ENCODE measurements at regions not wholly inside any gene's neighbourhood (a gene's known extent, or its start where the extent isn't known, plus 50 kb on each side); places are given as distances from the start of the nearest gene placed in this dataset.

DNA sequence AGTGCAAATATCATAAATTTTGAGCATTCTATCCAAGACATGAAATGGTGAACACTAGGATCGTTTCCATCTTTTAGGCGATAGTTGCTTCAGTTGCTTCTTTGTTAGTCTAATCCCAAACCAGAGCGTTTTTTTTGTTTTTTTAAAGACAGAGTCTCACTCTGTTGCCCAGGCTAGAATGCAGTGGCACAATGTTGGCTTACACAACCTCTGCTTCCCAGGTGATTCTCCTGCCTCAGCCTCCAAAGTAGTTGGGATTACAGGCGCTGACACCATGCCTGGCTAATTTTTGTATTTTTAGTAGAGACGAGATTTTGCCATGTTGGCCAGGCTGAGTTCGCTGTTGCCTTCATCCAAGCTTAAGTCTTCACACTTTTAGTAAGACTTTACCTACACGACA is 265.3 kb downstream of the SHQ1 start:
- ChIA-PET POLR2A (interaction anchor here (1.0 kb wide), 1 partner anchor 23 kb away, joined by 3 read pairs; no protein-coding TSS in a partner anchor), CTCF (interaction anchor here (0.6 to 0.7 kb wide), 2 partner anchors 475 to 610 kb away, joined by 3 read pairs; no protein-coding TSS in a partner anchor)
- Mint-ChIP-seq H3K9me3 (ENCODE audit: unreplicated experiment) (no peaks in the 10 kb centered on the region), H3K36me3 (ENCODE audit: insufficient read depth, unreplicated experiment) (no peaks in the 10 kb centered on the region), H3K4me1 (ENCODE audit: insufficient read depth, unreplicated experiment) (no peaks in the 10 kb centered on the region), H3K27me3 (ENCODE audit: insufficient read depth, unreplicated experiment) (no peaks in the 10 kb centered on the region), H3K27ac (ENCODE audit: low read depth, unreplicated experiment) (no peak overlapping the region), H3K4me3 (ENCODE audit: unreplicated experiment) (no peak overlapping the region)
- DNase-seq (ENCODE audit: unreplicated experiment) = no peak
- no TSS peak for BruUV-seq (replicated peaks)
- TF ChIP-seq, protein P1, sequence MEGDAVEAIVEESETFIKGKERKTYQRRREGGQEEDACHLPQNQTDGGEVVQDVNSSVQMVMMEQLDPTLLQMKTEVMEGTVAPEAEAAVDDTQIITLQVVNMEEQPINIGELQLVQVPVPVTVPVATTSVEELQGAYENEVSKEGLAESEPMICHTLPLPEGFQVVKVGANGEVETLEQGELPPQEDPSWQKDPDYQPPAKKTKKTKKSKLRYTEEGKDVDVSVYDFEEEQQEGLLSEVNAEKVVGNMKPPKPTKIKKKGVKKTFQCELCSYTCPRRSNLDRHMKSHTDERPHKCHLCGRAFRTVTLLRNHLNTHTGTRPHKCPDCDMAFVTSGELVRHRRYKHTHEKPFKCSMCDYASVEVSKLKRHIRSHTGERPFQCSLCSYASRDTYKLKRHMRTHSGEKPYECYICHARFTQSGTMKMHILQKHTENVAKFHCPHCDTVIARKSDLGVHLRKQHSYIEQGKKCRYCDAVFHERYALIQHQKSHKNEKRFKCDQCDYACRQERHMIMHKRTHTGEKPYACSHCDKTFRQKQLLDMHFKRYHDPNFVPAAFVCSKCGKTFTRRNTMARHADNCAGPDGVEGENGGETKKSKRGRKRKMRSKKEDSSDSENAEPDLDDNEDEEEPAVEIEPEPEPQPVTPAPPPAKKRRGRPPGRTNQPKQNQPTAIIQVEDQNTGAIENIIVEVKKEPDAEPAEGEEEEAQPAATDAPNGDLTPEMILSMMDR (IDR thresholded peaks at IDR 0.05; ENCODE audit: unreplicated experiment) = no peak
- intact Hi-C loops (cut with micrococcal nuclease) = no loop called here

DNA sequence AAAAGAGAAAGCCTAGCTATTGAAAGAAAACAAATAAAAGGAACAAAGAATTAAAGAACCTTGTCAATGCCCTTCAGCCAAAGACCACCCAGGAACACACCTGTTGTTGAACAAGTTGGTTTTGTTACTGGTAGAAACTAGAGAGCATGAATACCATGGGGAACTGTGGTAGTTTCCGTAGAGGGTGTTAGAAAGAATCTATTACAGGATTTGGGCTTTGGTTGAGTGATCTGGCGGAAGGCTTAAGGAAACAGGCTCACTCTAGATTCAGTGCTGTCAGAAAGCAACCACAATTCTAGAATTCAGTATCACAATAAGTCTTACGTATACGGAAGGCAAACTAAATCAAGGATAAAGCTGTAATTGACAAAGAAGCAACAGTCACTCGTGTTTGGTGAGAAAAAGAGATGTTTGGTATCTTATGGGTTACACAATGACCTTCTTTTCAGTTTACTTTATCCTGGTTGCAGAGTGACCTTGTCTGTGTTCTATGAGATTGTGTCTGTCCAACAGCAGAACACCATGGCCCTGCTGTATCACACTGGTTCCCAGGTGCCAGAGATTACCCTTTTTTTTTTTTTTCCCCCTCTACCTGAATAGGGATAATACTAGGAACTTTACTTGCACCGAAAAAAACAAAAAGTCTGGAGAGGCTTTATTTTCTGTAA is 265.9 kb downstream of the SHQ1 start:
- intact Hi-C loops (cut with micrococcal nuclease) = no loop called here
- Mint-ChIP-seq H3K4me1 (ENCODE audit: insufficient read depth, unreplicated experiment) (no peaks in the 10 kb centered on the region), H3K27me3 (ENCODE audit: insufficient read depth, unreplicated experiment) (no peaks in the 10 kb centered on the region), H3K4me3 (ENCODE audit: unreplicated experiment) (no peak overlapping the region), H3K9me3 (ENCODE audit: unreplicated experiment) (no peaks in the 10 kb centered on the region), H3K36me3 (ENCODE audit: insufficient read depth, unreplicated experiment) (no peaks in the 10 kb centered on the region), H3K27ac (ENCODE audit: low read depth, unreplicated experiment) (no peak overlapping the region)
- DNase-seq (ENCODE audit: unreplicated experiment) = no peak
- TF ChIP-seq, protein P1 (IDR thresholded peaks at IDR 0.05; ENCODE audit: unreplicated experiment) = no peak
- ChIA-PET CTCF (no interaction called here), POLR2A (no interaction called here)
- no TSS peak for BruUV-seq (replicated peaks)

DNA sequence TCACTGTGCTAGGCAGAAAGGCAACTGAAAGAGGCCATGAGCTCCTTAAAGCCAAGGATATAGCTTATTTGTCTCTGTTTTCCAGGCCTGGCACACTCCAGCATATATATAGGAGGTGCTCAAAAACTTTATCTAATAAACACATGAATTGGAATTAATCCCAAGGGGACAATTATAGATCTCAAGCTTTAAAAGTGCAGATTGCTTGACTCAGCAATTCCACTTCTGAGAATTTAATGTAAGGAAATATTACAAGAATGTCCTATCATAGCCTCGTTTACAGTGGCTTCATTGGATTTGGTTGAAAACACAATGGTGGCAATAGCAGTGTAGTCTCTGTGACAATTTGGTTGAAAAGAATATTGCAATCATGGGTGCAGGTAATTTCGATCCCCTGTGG is 267.3 kb downstream of the SHQ1 start:
- no peak overlapping the region for H3K27ac Mint-ChIP-seq (ENCODE audit: low read depth, unreplicated experiment)
- no peak for DNase-seq (ENCODE audit: unreplicated experiment)
- TF ChIP-seq, protein P1 (IDR thresholded peaks at IDR 0.05; ENCODE audit: unreplicated experiment) = no peak
- H3K36me3 Mint-ChIP-seq (ENCODE audit: insufficient read depth, unreplicated experiment) = no peaks in the 10 kb centered on the region
- no peaks in the 10 kb centered on the region for H3K27me3 Mint-ChIP-seq (ENCODE audit: insufficient read depth, unreplicated experiment)
- H3K9me3 Mint-ChIP-seq (ENCODE audit: unreplicated experiment) = no peaks in the 10 kb centered on the region
- H3K4me3 Mint-ChIP-seq (ENCODE audit: unreplicated experiment) = no peak overlapping the region
- CTCF ChIA-PET = no interaction called here
- H3K4me1 Mint-ChIP-seq (ENCODE audit: insufficient read depth, unreplicated experiment) = no peaks in the 10 kb centered on the region
- POLR2A ChIA-PET = interaction anchor here (0.5 kb wide), 1 partner anchor 9 kb away, joined by 3 read pairs; no protein-coding TSS in a partner anchor
- intact Hi-C loops (cut with micrococcal nuclease) = no loop called here
- no TSS peak for BruUV-seq (replicated peaks)

DNA sequence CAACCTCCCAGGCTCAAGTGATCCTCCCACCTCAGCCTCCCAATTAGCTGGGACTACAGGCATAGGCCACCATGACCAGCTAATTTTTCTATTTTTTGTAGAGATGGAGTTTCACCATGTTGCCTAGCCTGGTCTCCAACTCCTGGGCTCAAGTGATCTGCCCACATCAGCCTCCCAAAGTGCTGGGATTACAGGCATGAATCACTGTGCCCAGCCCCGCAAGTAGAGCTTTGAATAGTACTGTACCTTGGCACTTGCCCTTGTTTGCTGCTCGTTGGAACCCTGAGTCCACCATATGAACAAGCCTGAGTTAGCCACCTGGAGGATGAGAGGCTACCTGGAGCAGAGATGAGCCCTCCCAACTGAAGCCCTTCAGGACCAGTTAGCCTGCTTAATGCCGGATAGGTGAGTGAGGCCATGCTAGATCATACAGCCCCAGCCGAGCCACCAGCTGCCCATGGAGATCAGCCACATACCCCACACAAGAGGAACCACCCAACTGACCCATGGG is 267.9 kb downstream of the SHQ1 start:
- Mint-ChIP-seq H3K9me3 (ENCODE audit: unreplicated experiment) (no peaks in the 10 kb centered on the region), H3K27ac (ENCODE audit: low read depth, unreplicated experiment) (no peak overlapping the region), H3K4me1 (ENCODE audit: insufficient read depth, unreplicated experiment) (no peaks in the 10 kb centered on the region), H3K4me3 (ENCODE audit: unreplicated experiment) (no peak overlapping the region), H3K36me3 (ENCODE audit: insufficient read depth, unreplicated experiment) (no peaks in the 10 kb centered on the region), H3K27me3 (ENCODE audit: insufficient read depth, unreplicated experiment) (no peaks in the 10 kb centered on the region)
- ChIA-PET POLR2A (interaction anchor here (0.5 kb wide), 1 partner anchor 10 kb away, joined by 3 read pairs; no protein-coding TSS in a partner anchor), CTCF (no interaction called here)
- DNase-seq (ENCODE audit: unreplicated experiment) = no peak
- intact Hi-C loops (cut with micrococcal nuclease) = no loop called here
- no TSS peak for BruUV-seq (replicated peaks)
- TF ChIP-seq, protein P1 (IDR thresholded peaks at IDR 0.05; ENCODE audit: unreplicated experiment) = no peak

Measured in MCF 10A (cell line).